HG03159 (cell line): ENCODE measurements at regions not wholly inside any gene's neighbourhood (a gene's known extent, or its start where the extent isn't known, plus 50 kb on each side); places are given as distances from the start of the nearest gene placed in this dataset.
"Not testable (repeated sequence)": the region's sequence is repeated elsewhere in the genome, so short reads cannot be mapped to it uniquely, and the experiment has no call there.

Source experiments
- ATAC-seq: cut with Tn5 transposase; IDR thresholded peaks from one replicate; pipeline ENCODE4 v1.9.1; 2021; ENCODE audit warnings: mild to moderate bottlenecking, moderate library complexity; ENCODE audit not compliant: unreplicated experiment

DNA sequence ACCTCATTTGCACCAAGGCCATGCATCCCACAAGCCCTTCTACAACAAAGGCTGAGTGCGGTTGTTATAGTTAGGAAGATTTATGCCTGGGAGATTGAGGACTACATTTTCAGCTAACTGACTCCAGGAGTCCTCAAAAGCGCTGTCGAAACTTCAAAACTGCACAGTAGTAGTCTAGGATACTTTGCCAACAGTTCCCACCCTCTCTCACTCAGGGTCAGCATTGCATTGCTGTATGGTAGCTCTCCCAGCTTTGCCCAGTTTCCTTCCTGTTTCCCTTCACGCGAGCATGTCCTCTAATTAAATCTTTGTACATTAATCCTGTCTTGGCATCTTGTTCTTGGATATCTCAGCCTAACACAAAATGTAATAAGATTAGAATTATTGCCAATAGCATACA lies 420.6 kb upstream of the UBE2E3 start:
- no peak for ATAC-seq

DNA sequence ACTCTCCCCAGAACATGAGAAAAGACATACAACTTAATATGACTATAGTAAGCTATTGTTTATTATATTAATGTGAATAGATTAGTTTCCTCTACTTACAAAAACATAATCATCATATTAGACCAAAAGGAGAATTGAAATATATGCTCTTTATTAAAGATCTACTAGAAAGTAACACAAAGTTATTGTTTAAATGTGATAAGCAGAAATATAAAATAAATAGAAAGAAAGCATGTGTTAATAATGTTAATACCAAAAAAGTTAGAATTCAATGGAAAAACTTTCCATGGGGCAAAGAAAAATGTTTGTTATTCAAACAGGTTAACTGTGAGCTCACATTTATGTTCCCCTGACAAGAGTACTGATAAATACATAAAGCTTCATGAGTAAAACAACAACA lies 421.4 kb upstream of the UBE2E3 start:
- no peak for ATAC-seq

DNA sequence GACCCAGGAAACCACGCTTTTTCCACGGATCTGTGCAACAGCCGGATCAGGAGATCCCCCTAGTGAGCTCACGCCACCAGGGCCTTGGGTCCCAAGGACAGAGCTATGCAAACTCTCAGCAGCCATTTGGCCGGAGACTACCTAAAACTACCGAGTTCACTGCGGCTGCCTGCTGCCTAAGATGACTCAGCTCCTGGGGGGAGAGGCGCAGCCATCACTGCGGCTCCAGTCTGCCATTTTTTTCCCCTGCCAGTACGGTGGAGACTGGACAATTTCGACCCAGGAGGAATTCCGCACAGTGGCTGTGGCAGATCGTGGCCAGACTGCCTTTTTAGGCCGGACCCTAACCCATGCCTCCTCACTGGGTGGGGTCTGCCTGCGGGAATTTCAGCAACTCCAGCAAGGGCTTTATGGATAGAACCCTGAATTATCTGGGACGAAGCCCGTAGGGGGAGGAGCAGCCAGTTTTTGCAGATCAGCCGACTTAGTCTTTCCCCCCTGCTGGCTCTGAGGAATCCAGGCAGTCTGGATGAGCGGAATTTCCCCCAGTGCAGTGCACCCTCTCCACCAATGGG lies 424.9 kb upstream of the UBE2E3 start:
- no peak for ATAC-seq

DNA sequence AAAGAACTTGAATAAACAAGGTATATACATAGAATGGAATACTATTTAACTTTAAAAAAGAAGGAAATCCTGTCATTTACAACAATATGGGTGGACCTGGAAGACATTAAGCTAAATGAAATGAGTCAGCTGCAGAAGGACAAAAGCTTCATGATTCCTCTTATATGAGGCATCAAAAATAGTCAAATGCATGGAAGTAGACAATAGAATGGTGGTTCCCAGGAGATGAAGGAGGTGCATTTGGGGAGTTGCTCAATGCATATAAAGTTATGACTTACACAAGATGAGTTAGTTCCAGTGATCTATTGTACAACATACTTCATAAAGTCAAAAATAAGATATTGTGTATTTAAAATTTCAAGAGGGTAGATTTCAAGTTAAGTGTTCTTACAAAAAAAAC lies 426.1 kb upstream of the UBE2E3 start:
- ATAC-seq: no peak

DNA sequence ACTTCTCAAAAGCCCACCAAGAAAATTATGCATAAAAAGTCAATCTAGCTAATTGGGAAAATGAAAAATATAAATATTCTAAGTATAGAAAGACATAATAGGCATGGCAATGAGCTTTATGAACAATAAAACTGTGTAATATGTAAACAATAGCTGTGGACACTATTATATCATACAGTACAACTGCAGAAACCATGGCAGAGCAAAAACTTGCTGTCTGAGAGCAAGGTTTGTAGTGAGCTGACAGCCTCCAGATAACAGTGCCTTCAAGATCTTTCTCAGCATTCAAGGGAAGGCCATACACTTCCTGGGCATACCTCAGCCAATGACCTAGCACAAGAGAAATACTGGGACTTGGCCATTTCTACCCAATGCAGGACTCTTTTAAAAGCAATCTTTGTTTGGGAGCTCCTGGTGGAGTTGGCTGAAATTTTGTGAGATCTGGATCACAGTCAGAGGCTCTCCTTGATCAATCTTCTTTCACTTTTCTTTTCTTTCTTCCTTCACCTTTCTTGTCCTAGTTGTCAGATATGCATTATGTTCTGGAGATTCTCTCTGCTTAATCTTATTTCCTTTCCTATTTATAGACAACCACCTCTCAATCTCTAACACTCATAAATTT lies 427.2 kb upstream of the UBE2E3 start:
- no peak for ATAC-seq

DNA sequence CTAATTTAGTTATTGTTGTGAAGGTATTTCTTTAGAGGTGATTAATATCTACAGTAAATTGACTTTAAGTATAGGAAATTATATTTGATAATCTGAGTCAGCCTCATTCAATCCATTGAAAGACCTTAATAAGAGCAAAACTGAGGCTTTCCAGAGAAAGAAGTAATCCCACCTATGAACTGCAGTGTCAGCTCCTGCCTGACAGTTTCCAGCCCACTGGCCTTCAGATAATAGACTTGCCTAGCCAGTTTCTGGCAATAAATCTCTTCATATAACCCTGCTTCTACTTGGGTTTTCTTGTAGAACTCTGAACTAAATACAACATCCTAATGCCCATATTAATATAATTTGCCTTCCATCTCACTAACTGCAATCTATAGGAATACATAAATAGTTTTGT lies 437.9 kb upstream of the UBE2E3 start:
- ATAC-seq: no peak

DNA sequence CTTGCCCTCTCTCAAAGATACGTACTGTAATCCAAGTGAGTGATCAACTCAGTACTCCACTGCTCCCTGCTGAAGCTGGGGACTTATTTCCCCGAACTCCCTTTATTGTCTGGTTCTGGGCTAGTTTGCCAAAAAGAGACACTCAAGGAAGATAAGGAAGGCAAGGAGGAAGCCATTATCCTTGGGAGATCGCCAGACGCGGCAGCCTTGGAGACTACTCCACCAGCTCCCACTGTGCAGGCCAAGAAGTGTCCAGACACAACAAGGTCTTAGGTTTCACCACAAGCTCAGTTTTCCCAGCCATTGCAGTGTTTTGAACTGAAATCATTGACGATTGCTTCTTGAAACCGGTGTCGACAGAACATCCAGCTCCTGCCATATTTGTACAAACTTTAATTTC lies 439.6 kb upstream of the UBE2E3 start:
- ATAC-seq: no peak

DNA sequence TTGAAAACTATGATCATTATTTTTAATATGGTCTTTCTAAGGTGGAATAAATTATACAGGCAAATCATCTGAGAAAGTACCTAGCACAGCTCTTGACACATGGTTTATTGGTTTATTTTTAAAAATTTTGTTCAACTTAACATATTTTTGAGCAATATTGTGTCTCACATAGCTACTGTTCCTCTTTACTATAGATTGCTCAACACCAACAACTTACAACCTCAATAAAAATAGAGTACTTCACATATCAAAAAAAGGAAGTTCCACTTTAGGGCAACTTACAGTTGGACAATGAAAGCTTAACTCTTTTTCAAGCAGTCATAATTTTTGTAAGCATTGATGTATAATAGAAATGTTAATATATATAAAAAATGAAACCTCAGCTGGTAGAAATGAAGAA lies 440.9 kb upstream of the UBE2E3 start:
- no peak for ATAC-seq

DNA sequence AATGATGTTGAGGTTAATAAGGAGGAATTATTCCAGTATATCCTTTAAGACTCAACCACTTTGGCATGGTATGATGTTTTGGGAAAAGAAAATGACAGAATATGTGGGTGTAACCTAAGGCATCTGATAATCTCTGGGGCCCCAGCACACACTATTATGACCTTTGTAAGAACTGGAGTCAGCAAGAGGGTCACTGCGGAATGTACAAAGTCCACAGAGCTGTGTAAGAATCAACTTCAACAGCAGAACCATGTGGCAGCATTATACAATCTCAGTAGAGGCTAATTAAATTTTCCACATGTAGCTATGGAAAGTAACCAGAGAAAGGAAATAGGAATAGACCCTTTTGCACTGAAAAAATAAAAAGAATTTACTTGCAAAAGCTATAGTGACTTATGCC lies 445.1 kb upstream of the UBE2E3 start:
- no peak for ATAC-seq

DNA sequence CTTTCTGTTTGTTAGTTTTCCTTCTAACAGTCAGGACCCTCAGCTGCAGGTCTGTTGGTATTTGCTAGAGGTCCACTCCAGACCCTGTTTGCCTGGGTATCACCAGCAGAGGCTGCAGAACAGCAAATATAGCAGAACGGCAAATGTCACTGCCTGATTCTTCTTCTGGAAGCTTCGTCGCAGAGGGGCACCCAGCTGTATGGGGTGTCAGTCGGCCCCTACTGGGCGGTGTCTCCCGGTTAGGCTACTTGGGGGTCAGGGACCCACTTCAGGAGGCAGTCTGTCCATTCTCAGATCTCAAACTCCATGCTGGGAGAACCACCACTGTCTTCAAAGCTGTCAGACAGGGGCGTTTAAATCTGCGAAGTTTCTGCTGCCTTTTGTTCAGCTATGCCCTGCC lies 448.6 kb upstream of the UBE2E3 start:
- ATAC-seq: not testable (repeated sequence)

DNA sequence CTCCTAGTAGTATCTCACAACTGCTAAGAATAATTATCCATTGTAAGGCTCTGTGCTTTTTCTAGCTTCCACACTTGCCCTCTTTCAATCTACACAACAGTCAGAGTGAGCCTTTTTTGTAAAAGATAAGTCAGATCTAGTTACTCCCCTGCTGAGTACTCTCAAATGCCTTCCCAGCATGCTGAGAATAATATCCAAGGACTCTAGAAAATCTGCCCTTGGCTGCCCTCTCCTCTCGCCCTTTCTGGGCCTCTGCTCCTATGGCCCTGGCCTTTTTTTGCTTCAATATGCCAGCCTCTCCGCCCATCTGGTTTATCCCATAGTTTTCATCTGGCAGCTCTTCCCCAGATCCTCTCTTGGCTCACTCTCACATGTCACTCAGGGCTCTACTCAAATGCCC lies 455.9 kb upstream of the UBE2E3 start:
- no peak for ATAC-seq

DNA sequence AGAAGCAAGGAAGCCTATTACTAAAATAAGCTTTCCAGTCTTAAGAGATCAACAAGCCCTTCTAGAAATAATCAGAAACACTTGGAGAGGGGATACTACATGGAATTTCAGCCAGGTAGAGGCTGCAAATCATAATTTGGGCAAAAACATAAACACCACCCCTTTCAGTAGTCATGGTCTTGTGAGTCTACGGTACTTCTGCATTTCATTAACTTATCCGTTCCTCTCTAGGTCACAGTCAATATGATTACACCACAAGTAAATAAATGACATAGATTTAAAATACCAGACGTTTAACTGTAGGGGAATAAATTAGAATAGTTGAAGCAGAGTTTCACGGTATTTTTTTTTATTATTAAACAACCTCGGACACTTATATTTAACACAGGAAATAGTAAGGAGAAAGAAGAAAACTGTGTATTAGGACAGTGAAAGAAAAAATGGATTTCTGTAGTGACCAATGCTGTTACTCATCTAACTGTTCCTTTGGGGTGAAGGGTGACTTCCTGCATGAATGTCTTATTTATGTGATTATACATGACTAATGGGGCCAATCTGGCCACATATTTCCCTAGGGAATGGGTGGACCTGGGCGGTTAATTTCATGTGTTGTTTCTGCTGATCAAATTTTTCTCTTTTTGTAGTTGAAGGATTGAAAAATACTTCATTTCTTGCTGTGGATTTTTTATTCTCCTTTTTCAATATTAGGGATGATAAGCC lies 456.6 kb upstream of the UBE2E3 start:
- no peak for ATAC-seq

DNA sequence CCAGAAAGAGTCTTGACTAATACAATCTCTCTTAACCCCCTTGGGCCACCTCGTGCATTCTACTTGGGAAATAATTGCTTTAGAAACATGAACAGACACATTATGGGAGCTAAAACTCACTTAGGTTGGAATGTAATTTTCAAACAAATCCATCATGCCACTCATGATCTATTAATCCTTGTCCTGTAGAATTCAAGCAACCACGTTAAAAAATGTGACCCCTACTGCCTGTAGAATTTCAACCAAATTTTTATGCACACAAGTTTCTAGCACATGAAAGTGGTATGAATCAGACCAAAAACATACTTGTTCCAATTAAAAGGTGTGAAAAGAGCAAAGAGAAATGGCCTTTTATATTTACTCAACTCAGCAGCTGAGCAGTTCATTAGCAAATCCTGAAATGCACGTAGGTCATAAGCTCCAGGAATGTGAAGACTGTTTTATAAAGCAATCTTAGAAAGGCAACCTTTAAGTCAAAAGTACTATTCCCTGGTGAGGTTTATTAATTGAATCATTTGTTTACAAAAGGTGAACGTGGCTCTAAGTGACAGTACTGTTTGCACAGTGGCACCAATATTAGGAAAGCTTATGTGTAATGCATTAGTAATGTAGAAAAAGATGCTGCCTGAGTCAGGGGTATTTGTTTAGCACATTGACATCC lies 459.4 kb upstream of the UBE2E3 start:
- no peak for ATAC-seq

DNA sequence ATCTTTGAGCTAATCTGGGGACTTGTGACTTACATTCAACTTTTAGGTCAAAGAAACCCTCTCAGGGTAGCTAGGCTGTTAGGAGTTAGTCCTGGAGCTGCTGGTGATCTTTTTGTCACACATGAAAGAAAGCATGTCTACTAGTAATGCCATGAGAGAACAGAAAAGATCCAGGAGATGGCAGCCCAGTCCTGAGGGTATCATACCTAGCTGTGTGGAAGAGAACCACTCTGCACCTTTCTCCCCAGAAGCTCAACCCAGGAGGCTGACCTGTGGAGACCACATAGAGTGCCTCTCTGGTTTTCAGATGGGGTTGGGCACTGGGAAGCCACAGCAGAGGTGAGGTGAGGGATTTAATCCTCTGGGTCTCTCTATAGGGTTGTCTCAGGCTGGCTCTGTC lies 460.2 kb upstream of the UBE2E3 start:
- no peak for ATAC-seq

DNA sequence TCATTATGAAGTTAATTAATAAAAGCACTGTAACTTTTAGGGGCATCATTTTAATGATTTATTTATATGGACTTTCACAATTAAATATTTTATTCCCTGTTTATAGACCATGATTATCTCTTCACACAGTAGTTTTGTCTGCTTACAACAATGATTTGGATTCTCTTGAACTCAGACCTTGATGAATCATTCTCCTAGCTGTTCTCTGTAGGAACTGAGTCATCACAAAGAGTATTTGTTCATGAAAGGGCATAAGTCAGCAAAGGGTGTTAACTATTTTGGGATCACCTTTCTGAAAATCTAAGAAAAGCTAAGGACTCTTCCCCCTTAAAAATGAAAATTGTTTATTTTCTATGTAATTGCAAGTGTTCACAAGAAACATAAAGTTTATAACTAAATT lies 461.1 kb upstream of the UBE2E3 start:
- no peak for ATAC-seq

DNA sequence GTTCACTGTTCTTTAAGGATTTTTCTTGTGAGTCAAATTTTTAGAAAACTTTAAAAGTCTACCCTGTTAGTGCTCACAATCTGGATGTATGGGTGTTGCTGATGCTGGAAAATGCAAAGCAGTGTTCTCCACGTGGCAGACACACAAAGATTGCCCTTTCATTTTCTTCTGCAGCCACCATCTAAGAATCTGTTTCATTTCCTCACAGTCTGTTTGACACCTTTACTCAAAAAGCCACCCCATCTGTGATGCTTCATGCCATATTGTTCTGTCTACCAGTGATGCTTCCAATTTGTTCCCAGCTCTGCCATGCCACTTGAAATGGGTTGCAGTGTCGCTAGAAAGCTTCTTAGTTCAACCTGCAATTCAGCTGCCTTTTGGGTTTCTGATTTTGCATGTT lies 464.2 kb upstream of the UBE2E3 start:
- no peak for ATAC-seq

DNA sequence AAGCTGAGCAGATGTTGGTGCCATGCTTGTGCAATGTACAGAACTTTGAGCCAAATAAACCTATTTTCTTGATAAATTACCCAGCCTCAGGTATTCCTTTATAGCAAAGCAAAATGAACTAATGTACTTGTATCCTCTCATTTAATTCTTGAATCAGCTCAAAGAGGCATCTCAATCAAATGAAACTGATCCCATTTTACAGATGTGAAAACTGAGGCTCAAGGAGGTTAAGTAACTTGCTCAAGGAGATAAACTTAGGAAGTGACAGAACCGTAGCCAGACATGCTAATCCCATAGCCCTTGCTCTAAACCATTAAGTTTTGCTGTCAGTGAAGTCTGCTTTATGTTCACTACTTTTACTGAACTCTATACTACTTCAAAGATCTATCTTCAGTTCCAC lies 467.0 kb upstream of the UBE2E3 start:
- ATAC-seq: no peak

DNA sequence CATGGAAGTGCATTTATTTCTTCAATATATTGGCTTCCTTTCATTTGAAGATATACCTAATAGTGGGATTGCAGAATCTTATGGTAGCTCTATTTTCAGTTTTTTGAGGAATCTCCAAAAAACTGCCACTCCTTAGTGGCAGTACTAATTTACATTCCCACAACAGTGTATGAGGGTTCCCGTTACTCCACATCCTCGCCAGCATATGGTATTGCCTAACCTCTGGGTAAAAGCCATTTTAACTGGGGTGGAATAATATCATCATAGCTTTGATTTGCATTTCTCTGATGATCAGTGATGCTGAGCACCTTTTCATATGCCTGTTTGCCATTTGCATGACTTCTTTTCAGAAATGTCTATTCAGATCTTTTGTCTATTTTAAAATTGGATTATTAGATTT lies 471.9 kb upstream of the UBE2E3 start:
- ATAC-seq: no peak

DNA sequence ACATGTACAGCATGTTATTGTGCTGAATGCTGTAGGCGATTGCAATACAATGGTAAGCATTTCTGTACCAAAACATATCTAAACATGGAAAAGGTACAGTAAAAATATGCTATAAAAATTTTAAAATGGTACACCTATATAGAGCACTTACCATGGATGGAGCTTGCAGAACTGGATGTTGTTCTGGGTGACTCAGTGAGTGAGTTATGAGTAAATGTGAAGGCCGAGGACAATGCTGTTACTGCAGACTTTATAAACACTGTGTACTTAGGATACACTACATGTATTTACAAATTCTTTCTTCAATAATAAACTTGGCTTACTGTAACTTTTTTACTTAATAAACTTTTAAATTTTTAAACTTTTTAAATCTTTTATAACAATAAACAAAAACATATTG lies 473.4 kb upstream of the UBE2E3 start:
- ATAC-seq: no peak

DNA sequence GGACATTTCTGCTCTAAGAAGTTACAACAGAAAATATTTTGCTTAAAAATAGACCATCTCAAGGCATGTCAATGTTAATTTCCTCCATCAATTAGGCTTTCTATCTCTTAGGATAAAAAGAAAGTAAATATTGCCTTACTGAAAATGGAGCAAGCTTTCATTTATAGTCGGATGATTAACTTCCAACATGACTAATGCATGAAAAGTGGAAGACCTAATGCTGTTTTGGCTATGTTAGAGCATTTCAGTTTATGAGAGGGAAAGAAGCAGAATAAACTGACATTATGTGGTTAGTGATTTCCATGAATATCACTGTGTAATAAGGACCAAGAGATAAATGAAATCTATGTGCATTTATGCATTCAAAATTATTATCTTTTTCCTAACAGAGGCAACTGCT lies 475.2 kb upstream of the UBE2E3 start:
- ATAC-seq: no peak

DNA sequence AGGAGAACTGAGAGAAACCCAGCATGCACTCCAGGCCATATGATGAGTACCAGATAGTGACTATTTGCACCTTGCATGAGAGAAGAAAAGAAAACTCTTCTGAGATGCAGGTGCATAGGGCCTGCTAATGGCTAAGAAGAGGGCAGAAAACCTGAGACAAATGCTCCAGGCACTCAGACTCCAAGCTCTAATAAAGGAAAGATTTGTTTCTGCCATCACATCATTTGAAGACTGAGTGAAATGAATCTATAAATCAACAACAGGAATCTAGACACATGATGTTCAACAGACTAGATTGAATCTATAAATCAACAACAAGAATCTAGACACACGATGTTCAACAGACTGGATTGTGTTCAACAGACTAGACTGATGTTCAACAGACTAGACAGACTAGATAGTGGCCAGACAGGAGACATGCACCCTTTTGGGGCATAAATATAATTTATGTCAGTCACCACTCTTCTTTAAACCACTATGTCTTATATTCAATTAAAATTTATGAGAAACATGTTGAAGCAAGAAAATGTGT lies 482.7 kb upstream of the UBE2E3 start:
- no peak for ATAC-seq

DNA sequence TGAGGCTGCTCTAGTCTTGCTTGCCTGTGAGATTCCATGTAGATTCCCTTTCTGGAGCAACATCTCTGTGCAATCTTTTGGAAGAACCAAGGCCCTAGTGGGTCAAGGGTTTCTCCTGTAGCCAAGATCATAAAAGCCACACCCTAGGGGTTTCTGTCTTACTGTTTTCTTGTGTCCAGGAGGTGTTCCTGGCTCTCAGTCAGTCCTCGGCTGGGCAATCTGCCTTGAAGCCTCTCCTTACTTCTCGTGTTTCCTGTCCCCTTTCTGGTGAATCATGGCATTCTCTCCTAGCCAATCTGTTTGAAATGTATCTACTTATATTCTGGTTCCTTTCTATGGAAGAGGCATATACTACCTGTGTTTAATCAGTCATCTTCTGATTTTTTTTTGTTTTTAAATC lies 484.8 kb upstream of the UBE2E3 start:
- no peak for ATAC-seq
